ENCODE measurements at regions not wholly inside any gene's neighbourhood (a gene's known extent, or its start where the extent isn't known, plus 50 kb on each side); places are given as distances from the start of the nearest gene placed in this dataset.

- TF ChIP-seq, protein P1, sequence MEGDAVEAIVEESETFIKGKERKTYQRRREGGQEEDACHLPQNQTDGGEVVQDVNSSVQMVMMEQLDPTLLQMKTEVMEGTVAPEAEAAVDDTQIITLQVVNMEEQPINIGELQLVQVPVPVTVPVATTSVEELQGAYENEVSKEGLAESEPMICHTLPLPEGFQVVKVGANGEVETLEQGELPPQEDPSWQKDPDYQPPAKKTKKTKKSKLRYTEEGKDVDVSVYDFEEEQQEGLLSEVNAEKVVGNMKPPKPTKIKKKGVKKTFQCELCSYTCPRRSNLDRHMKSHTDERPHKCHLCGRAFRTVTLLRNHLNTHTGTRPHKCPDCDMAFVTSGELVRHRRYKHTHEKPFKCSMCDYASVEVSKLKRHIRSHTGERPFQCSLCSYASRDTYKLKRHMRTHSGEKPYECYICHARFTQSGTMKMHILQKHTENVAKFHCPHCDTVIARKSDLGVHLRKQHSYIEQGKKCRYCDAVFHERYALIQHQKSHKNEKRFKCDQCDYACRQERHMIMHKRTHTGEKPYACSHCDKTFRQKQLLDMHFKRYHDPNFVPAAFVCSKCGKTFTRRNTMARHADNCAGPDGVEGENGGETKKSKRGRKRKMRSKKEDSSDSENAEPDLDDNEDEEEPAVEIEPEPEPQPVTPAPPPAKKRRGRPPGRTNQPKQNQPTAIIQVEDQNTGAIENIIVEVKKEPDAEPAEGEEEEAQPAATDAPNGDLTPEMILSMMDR (IDR thresholded peaks at IDR 0.05), result no peak
- no peak for TF ChIP-seq POLR2A (IDR thresholded peaks at IDR 0.05)
Measured at GRCh38 chr3:106610362-106610959, 741.6 kb upstream of the CBLB start.

All from uterus (tissue), 2 donors.